CD14-positive monocyte (primary cell): ENCODE measurements at regions not wholly inside any gene's neighbourhood (a gene's known extent, or its start where the extent isn't known, plus 50 kb on each side); places are given as distances from the start of the nearest gene placed in this dataset.

Experiments used
- DNase-seq, 3 donors: peaks; one replicate each; pipeline ENCODE4 v3.0.0-alpha.2; 2011 to 2022
- H2AFZ ChIP-seq: 2 replicates; pipeline ENCODE4 v1.6.0; 2012; ENCODE audit warnings: mild to moderate bottlenecking, low read depth, low read length, inconsistent platforms; ENCODE audit not compliant: insufficient read depth, poor library complexity, severe bottlenecking
- H3K27ac ChIP-seq, 2 donors: 1 replicate in 1 of 2; 2 replicates in 1 of 2; pipeline ENCODE4 v1.5.1; 2012 to 2013; ENCODE audit warnings: low read length in 2 of 2, control low read depth in 1 of 2, inconsistent platforms in 1 of 2, low read depth in 1 of 2, mild to moderate bottlenecking in 1 of 2
- H3K27me3 ChIP-seq, 2 donors: one replicate each; pipeline versions ENCODE4 v1.6.0 to v1.6.1; 2011 to 2013; ENCODE audit warnings: low read length in 2 of 2; ENCODE audit not compliant: control insufficient read depth in 2 of 2, insufficient read depth in 2 of 2
- H3K36me3 ChIP-seq, 2 donors: replicated peaks in 1 of 2; 1 replicate in 1 of 2; 2 replicates in 1 of 2; pipeline versions ENCODE4 v1.5.1 to v1.6.1; 2012 to 2013; ENCODE audit warnings: low read length in 2 of 2, control low read depth in 1 of 2, inconsistent platforms in 1 of 2, mild to moderate bottlenecking in 1 of 2; ENCODE audit not compliant: insufficient read depth in 2 of 2, control insufficient read depth in 1 of 2
- H3K4me1 ChIP-seq, 2 donors: 1 replicate in 1 of 2; 2 replicates in 1 of 2; pipeline versions ENCODE4 v1.5.1 to v1.6.1; 2012 to 2013; ENCODE audit warnings: low read length in 2 of 2, control low read depth in 1 of 2, inconsistent platforms in 1 of 2, mild to moderate bottlenecking in 1 of 2, moderate library complexity in 1 of 2; ENCODE audit not compliant: insufficient read depth in 2 of 2, control insufficient read depth in 1 of 2
- H3K4me2 ChIP-seq: replicated peaks from 2 replicates; pipeline ENCODE3; 2012; ENCODE audit warnings: low read length, moderate library complexity, mild to moderate bottlenecking; ENCODE audit not compliant: poor library complexity, severe bottlenecking; ENCODE audit errors: extremely low read depth
- H3K4me3 ChIP-seq, 3 experiments: fragments of 200-600 bp in 1 of 3; sonication (generic) in 1 of 3; replicated peaks in 1 of 3; 1 replicate in 2 of 3; 2 replicates in 1 of 3; pipeline ENCODE4 v1.5.1; 2011 to 2013; ENCODE audit warnings: low read length in 3 of 3, mild to moderate bottlenecking in 3 of 3, control low read depth in 2 of 3, low read depth in 2 of 3, inconsistent platforms in 1 of 3, moderate library complexity in 1 of 3
- H3K79me2 ChIP-seq: 2 replicates; pipeline ENCODE4 v1.6.0; 2012; ENCODE audit warnings: mild to moderate bottlenecking, control low read depth, inconsistent platforms, low read length, moderate library complexity; ENCODE audit not compliant: insufficient read depth
- H3K9ac ChIP-seq: 2 replicates; pipeline ENCODE4 v1.6.0; 2017; ENCODE audit warnings: low read length, mild to moderate bottlenecking; ENCODE audit not compliant: insufficient read depth, poor library complexity, severe bottlenecking
- H3K9me3 ChIP-seq, 2 donors: replicated peaks in 1 of 2; 1 replicate in 1 of 2; 2 replicates in 1 of 2; pipeline versions ENCODE4 v1.5.1 to v1.6.1; 2012 to 2013; ENCODE audit warnings: low read length in 2 of 2, control low read depth in 1 of 2; ENCODE audit not compliant: control insufficient read depth in 1 of 2, insufficient read depth in 1 of 2
- H4K20me1 ChIP-seq: 2 replicates; pipeline ENCODE4 v1.6.0; 2012; ENCODE audit warnings: mild to moderate bottlenecking, low read length, control low read depth, moderate library complexity; ENCODE audit not compliant: insufficient read depth
- H3K27ac Mint-ChIP-seq, 7 donors: one replicate each; pipeline ENCODE4 v1.8.0; 2020; ENCODE audit warnings: mild to moderate bottlenecking in 7 of 7, mixed read lengths in 7 of 7, moderate library complexity in 6 of 7, inconsistent platforms in 2 of 7
- H3K27me3 Mint-ChIP-seq, 3 donors: one replicate each; pipeline ENCODE4 v1.8.0; 2021 to 2022; ENCODE audit warnings: low read depth in 3 of 3, mild to moderate bottlenecking in 3 of 3, mixed read lengths in 3 of 3, moderate library complexity in 3 of 3, inconsistent platforms in 1 of 3
- H3K36me3 Mint-ChIP-seq, 2 donors: one replicate each; pipeline ENCODE4 v1.8.0; 2020; ENCODE audit warnings: mixed read lengths in 2 of 2, inconsistent platforms in 1 of 2, mild to moderate bottlenecking in 1 of 2
- H3K4me1 Mint-ChIP-seq: one replicate; pipeline ENCODE4 v1.8.0; 2020; ENCODE audit warnings: mild to moderate bottlenecking, mixed read lengths
- H3K4me3 Mint-ChIP-seq, 2 donors: one replicate each; pipeline ENCODE4 v1.8.0; 2020; ENCODE audit warnings: mild to moderate bottlenecking in 2 of 2, mixed read lengths in 2 of 2, moderate library complexity in 1 of 2
- H3K9me3 Mint-ChIP-seq, 7 donors: one replicate each; pipeline ENCODE4 v1.8.0; 2020 to 2022; ENCODE audit warnings: mixed read lengths in 7 of 7, mild to moderate bottlenecking in 6 of 7, moderate library complexity in 6 of 7, inconsistent platforms in 2 of 7
- WGBS: methylation state at CpG from one replicate; pipeline ENCODE4 v1.1.5; 2013; ENCODE audit warnings: missing lambda C conversion rate; ENCODE audit not compliant: insufficient coverage; 5-methylcytosine and 5-hydroxymethylcytosine counted together
- intact Hi-C, 2 donors: fragments of 100-400 bp; cut with micrococcal nuclease; formaldehyde crosslinking; loops; one replicate each; pipeline versions ENCODE4 v1.15.0 to v1.15.1; 2023
- TF ChIP-seq, protein P1 (sequence below): fragments of 200-600 bp; IDR thresholded peaks from one replicate; pipeline ENCODE4 v1.8.0; 2022; ENCODE audit warnings: antibody characterized with exemption, mild to moderate bottlenecking

DNA sequence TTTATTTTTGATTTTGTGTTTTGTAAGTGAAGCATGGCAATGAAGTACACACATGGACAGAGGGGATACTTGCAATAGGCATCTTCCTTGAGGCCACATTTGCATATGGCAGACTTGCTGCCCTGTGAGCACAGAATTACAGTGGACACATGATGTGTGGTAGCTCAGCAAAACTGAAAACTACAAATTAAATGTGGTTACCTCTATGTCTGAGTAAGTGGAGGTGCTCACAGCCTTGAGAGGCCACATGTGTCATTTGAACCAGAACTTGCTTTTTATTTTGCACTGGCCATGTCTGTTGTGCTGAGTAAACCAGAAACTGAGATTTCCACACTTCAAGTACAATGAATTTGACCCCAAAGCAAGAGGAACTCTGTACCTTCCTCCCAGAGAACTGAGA is 998.5 kb upstream of the NXPH2 start:
- DNase-seq = no peak
- Mint-ChIP-seq H3K9me3 (no peaks in the 10 kb centered on the region), H3K36me3 (no peaks in the 10 kb centered on the region), H3K4me1 (no peaks in the 10 kb centered on the region), H3K27me3 (peaks cover 0 to 2% (median 0%) of the 10 kb centered on the region in 3 donors), H3K27ac (no peak overlapping the region), H3K4me3 (no peak overlapping the region)
- H3K9me3 ChIP-seq = no peaks in the 10 kb centered on the region
- no peak overlapping the region for H2AFZ ChIP-seq
- no peaks in the 10 kb centered on the region for H3K27me3 ChIP-seq
- H3K4me3 ChIP-seq = no peak overlapping the region
- H3K79me2 ChIP-seq = no peaks in the 10 kb centered on the region
- H3K9ac ChIP-seq = no peak overlapping the region
- intact Hi-C loops = no loop called here
- H3K27ac ChIP-seq = no peak overlapping the region
- no peak overlapping the region for H3K4me2 ChIP-seq
- H3K36me3 ChIP-seq = no peaks in the 10 kb centered on the region
- TF ChIP-seq, protein P1, sequence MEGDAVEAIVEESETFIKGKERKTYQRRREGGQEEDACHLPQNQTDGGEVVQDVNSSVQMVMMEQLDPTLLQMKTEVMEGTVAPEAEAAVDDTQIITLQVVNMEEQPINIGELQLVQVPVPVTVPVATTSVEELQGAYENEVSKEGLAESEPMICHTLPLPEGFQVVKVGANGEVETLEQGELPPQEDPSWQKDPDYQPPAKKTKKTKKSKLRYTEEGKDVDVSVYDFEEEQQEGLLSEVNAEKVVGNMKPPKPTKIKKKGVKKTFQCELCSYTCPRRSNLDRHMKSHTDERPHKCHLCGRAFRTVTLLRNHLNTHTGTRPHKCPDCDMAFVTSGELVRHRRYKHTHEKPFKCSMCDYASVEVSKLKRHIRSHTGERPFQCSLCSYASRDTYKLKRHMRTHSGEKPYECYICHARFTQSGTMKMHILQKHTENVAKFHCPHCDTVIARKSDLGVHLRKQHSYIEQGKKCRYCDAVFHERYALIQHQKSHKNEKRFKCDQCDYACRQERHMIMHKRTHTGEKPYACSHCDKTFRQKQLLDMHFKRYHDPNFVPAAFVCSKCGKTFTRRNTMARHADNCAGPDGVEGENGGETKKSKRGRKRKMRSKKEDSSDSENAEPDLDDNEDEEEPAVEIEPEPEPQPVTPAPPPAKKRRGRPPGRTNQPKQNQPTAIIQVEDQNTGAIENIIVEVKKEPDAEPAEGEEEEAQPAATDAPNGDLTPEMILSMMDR = no peak
- H4K20me1 ChIP-seq = no peaks in the 10 kb centered on the region
- H3K4me1 ChIP-seq = no peaks in the 10 kb centered on the region

DNA sequence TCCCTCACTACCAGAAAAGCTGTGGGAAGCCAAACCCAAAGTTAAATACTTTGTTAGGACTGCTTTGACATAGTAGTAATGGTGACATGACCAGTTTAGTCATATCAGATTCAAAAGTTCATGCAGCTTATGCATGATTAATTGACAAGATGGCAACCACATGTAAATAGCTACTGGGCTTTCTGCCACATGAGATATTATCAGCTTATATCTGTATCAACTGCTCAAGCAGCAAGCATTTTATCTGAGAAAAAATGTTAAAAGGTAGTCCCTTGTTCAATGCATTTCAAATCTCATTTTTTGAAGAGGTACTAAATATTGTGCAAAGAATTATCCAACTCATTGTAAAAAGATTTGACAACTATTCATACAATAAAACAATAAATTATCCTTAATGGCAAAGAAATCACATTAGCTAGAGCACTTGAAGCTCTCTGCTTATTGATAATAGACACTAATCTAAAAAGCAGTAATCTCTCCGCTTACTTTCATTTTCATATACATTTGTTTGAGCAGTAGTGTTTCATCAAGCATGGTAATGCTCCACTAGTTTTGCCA is 993.6 kb upstream of the NXPH2 start:
- H3K27ac ChIP-seq = no peak overlapping the region

More for the DNA sequence above, 993.6 kb upstream of the NXPH2 start:
- intact Hi-C loops = no loop called here
- H3K27me3 Mint-ChIP-seq = no peaks in the 10 kb centered on the region
- no peak overlapping the region for H3K4me3 Mint-ChIP-seq
- no peak for DNase-seq
- H3K4me1 Mint-ChIP-seq = no peaks in the 10 kb centered on the region
- Histone ChIP-seq H3K4me2 (no peak overlapping the region), H3K9me3 (no peaks in the 10 kb centered on the region), H3K79me2 (no peaks in the 10 kb centered on the region), H3K4me1 (no peaks in the 10 kb centered on the region), H3K27me3 (no peaks in the 10 kb centered on the region), H4K20me1 (no peaks in the 10 kb centered on the region), H2AFZ (no peak overlapping the region), H3K36me3 (no peaks in the 10 kb centered on the region), H3K9ac (no peak overlapping the region), H3K4me3 (no peak overlapping the region)
- no peaks in the 10 kb centered on the region for H3K9me3 Mint-ChIP-seq
- H3K27ac Mint-ChIP-seq = no peak overlapping the region
- TF ChIP-seq, protein P1 = no peak
- H3K36me3 Mint-ChIP-seq = no peaks in the 10 kb centered on the region
- no CpG with 5 or more reads among the region's 1 CpG for WGBS
